GM12878 (cell line): ENCODE measurements at regions not wholly inside any gene's neighbourhood (a gene's known extent, or its start where the extent isn't known, plus 50 kb on each side); places are given as distances from the start of the nearest gene placed in this dataset.

Experiments used
- EZH2 ChIP-seq: IDR thresholded peaks from 2 replicates; pipeline ENCODE4 v1.6.1; 2012; ENCODE audit warnings: low read depth, mild to moderate bottlenecking, control low read depth, inconsistent platforms, low read length, borderline replicate concordance; ENCODE audit not compliant: control insufficient read depth
- MXI1 ChIP-seq: fragments of 150-350 bp; IDR thresholded peaks from 2 replicates; pipeline ENCODE4 v1.6.1; 2011; ENCODE audit warnings: low read depth, mild to moderate bottlenecking, inconsistent platforms, low read length, improper control_type of control experiment

DNA sequence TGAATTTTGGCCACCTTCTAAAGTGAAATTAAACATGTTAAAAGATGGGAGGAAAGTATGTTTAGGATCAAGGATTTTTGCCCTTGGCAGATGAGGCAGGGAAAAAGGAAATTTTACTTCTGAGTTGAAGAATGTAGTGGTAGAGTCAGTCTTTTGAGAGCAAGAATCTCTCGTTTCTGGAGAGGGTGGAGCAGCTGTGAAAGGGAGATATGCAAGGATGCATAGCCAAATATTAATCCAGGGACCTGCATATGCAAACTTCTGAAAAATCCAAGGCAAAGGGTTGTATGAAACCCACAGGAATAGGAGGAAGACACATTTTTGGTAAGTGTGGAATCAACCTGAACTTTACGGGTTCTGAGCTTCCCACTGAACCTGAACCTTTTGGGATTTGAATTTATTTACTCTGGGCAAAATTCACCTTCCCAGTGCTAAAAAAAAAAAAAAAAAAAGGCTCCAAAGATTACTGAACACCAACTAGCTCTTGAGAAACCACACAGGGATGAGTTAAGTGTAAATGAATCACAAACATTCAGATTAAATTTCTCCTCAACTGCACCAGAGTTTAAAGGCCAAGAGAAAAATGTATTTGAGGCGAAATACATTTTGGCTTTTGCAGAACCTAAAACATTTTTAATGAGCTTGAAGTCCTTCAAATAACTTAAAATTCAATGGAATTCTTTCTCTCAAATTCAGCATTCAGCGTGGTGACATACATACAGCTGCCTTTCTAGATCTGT, 187.1 kb upstream of the CDKN3 start:
- TF ChIP-seq MXI1 (no peak), EZH2 (no peak)
